ENCODE measurements at regions not wholly inside any gene's neighbourhood (a gene's known extent, or its start where the extent isn't known, plus 50 kb on each side); places are given as distances from the start of the nearest gene placed in this dataset.

GRCh38 chr14:49461529-49462401 lies 124.4 kb downstream of the RPS29 start:
- Mint-ChIP-seq H3K27ac (no peak overlapping the region), H3K4me1 (no peaks in the 10 kb centered on the region), H3K4me3 (no peak overlapping the region), H3K27me3 (peaks cover 0 to 4% of the 10 kb centered on the region in 2 donors), H3K36me3 (no peaks in the 10 kb centered on the region), H3K9me3 (no peaks in the 10 kb centered on the region)
- H3K27ac ChIP-seq (ENCODE audit: low read length), result no peak overlapping the region
- no peaks in the 10 kb centered on the region for H3K9me3 ChIP-seq
- H3K27me3 ChIP-seq (replicated peaks in 1 of 2; ENCODE audit: control insufficient read depth in 2 of 2, extremely low read depth in 1 of 2, insufficient read depth in 2 of 2, low read length in 1 of 2), result no peaks in the 10 kb centered on the region
- H3K4me1 ChIP-seq (ENCODE audit: control insufficient read depth in 1 of 2, extremely low read depth in 1 of 2, insufficient read depth in 2 of 2, low read length in 2 of 2), result no peaks in the 10 kb centered on the region
- no peak overlapping the region for H3K4me3 ChIP-seq (ENCODE audit: control insufficient read depth in 1 of 2, extremely low read depth in 1 of 2, low read length in 1 of 2)
- no CpG with 5 or more reads among the region's 2 CpGs for WGBS (ENCODE audit: insufficient coverage)
- ATAC-seq (replicated peaks in 1 of 4), result peak; percentile 74 to 87 (median 82)
- ChIA-PET CTCF (interaction anchor here (0.5 to 3.6 kb wide), 42 partner anchors 9 to 1398 kb away, joined by 3 to 28 read pairs (median 5); partner anchors contain the start of genes MGAT2 (in 1 of the 2), NEMF (in 1 of the 2), RPL36AL (in 1 of the 2) and RPS29 (in 1 of the 2)), POLR2A (interaction anchor here in 1 of 2 donors (0.9 kb wide), 1 partner anchor 620 kb away, joined by 3 read pairs; no protein-coding TSS in a partner anchor)
- H3K36me3 ChIP-seq (ENCODE audit: control insufficient read depth in 2 of 2, extremely low read depth in 1 of 2, insufficient read depth in 1 of 2, low read length in 1 of 2), result no peaks in the 10 kb centered on the region
- DNase-seq, result peak in 31 of 35 experiments; percentile 9 to 87 (median 43)

GRCh38 chr14:49460662-49461061 lies 125.5 kb downstream of the RPS29 start:
- ChIA-PET CTCF (interaction anchor here (0.6 to 3.6 kb wide), 16 partner anchors 16 to 1400 kb away, joined by 3 to 28 read pairs (median 6); partner anchors contain the start of gene RPS29 (in 1 of the 2)), POLR2A (interaction anchor here in 1 of 2 donors (0.6 kb wide), 1 partner anchor 852 kb away, joined by 3 read pairs; the partner anchor contains the start of genes DMAC2L and L2HGDH)
- H3K4me3 Mint-ChIP-seq, result no peak overlapping the region
- DNase-seq (no peak), ATAC-seq (replicated peaks in 1 of 4) (no peak)
- peaks cover 0 to 2% of the 10 kb centered on the region in 2 donors for H3K27me3 Mint-ChIP-seq
- H3K36me3 Mint-ChIP-seq, result no peaks in the 10 kb centered on the region
- H3K4me1 Mint-ChIP-seq, result no peaks in the 10 kb centered on the region
- no peaks in the 10 kb centered on the region for H3K36me3 ChIP-seq (ENCODE audit: control insufficient read depth in 2 of 2, extremely low read depth in 1 of 2, insufficient read depth in 1 of 2, low read length in 1 of 2)
- no peaks in the 10 kb centered on the region for H3K27me3 ChIP-seq (replicated peaks in 1 of 2; ENCODE audit: control insufficient read depth in 2 of 2, extremely low read depth in 1 of 2, insufficient read depth in 2 of 2, low read length in 1 of 2)
- H3K4me3 ChIP-seq (ENCODE audit: control insufficient read depth in 1 of 2, extremely low read depth in 1 of 2, low read length in 1 of 2), result no peak overlapping the region
- H3K4me1 ChIP-seq (ENCODE audit: control insufficient read depth in 1 of 2, extremely low read depth in 1 of 2, insufficient read depth in 2 of 2, low read length in 2 of 2), result no peaks in the 10 kb centered on the region
- no peak overlapping the region for H3K27ac Mint-ChIP-seq
- WGBS (ENCODE audit: insufficient coverage), result 83% methylated on average over 1 of the region's 2 CpGs
- no peaks in the 10 kb centered on the region for H3K9me3 ChIP-seq
- no peak overlapping the region for H3K27ac ChIP-seq (ENCODE audit: low read length)
- H3K9me3 Mint-ChIP-seq, result no peaks in the 10 kb centered on the region

GRCh38 chr14:49456589-49456988 lies 129.6 kb downstream of the RPS29 start:
- Mint-ChIP-seq H3K27me3 (peaks cover 7% of the 10 kb centered on the region in 2 donors), H3K27ac (no peak overlapping the region), H3K4me3 (no peak overlapping the region), H3K36me3 (no peaks in the 10 kb centered on the region), H3K4me1 (no peaks in the 10 kb centered on the region), H3K9me3 (no peaks in the 10 kb centered on the region)
- no peaks in the 10 kb centered on the region for H3K36me3 ChIP-seq (ENCODE audit: control insufficient read depth in 2 of 2, extremely low read depth in 1 of 2, insufficient read depth in 1 of 2, low read length in 1 of 2)
- H3K27ac ChIP-seq (ENCODE audit: low read length), result no peak overlapping the region
- no peaks in the 10 kb centered on the region for H3K4me1 ChIP-seq (ENCODE audit: control insufficient read depth in 1 of 2, extremely low read depth in 1 of 2, insufficient read depth in 2 of 2, low read length in 2 of 2)
- ChIA-PET POLR2A (no interaction called here), CTCF (interaction anchor here in 1 of 2 donors (0.7 kb wide), 1 partner anchor 30 kb away, joined by 3 read pairs; no protein-coding TSS in a partner anchor)
- H3K9me3 ChIP-seq, result no peaks in the 10 kb centered on the region
- H3K27me3 ChIP-seq (replicated peaks in 1 of 2; ENCODE audit: control insufficient read depth in 2 of 2, extremely low read depth in 1 of 2, insufficient read depth in 2 of 2, low read length in 1 of 2), result peaks cover 0 to 5% of the 10 kb centered on the region in 2 experiments
- no CpG with 5 or more reads among the region's 2 CpGs for WGBS (ENCODE audit: insufficient coverage)
- DNase-seq (no peak), ATAC-seq (replicated peaks in 1 of 4) (no peak)
- H3K4me3 ChIP-seq (ENCODE audit: control insufficient read depth in 1 of 2, extremely low read depth in 1 of 2, low read length in 1 of 2), result no peak overlapping the region

GRCh38 chr14:49451938-49452337 lies 134.2 kb downstream of the RPS29 start:
- no peak overlapping the region for H3K27ac Mint-ChIP-seq
- ChIA-PET POLR2A (no interaction called here), CTCF (interaction anchor here in 1 of 2 donors (1.0 kb wide), 1 partner anchor 10 kb away, joined by 4 read pairs; no protein-coding TSS in a partner anchor)
- H3K27me3 ChIP-seq (replicated peaks in 1 of 2; ENCODE audit: control insufficient read depth in 2 of 2, extremely low read depth in 1 of 2, insufficient read depth in 2 of 2, low read length in 1 of 2), result peaks cover 0 to 5% of the 10 kb centered on the region in 2 experiments
- H3K27ac ChIP-seq (ENCODE audit: low read length), result no peak overlapping the region
- H3K9me3 ChIP-seq, result no peaks in the 10 kb centered on the region
- 92% methylated on average over 9 of the region's 10 CpGs for WGBS (ENCODE audit: insufficient coverage)
- H3K4me1 Mint-ChIP-seq, result no peaks in the 10 kb centered on the region
- no peaks in the 10 kb centered on the region for H3K36me3 ChIP-seq (ENCODE audit: control insufficient read depth in 2 of 2, extremely low read depth in 1 of 2, insufficient read depth in 1 of 2, low read length in 1 of 2)
- DNase-seq (no peak), ATAC-seq (replicated peaks in 1 of 4) (no peak)
- H3K9me3 Mint-ChIP-seq, result peaks cover 5 to 7% (median 6%) of the 10 kb centered on the region in 3 donors
- no peak overlapping the region for H3K4me3 Mint-ChIP-seq
- H3K27me3 Mint-ChIP-seq, result peaks cover 9 to 16% of the 10 kb centered on the region in 2 donors
- no peak overlapping the region for H3K4me3 ChIP-seq (ENCODE audit: control insufficient read depth in 1 of 2, extremely low read depth in 1 of 2, low read length in 1 of 2)
- H3K4me1 ChIP-seq (ENCODE audit: control insufficient read depth in 1 of 2, extremely low read depth in 1 of 2, insufficient read depth in 2 of 2, low read length in 2 of 2), result no peaks in the 10 kb centered on the region
- peaks cover 4% of the 10 kb centered on the region for H3K36me3 Mint-ChIP-seq

GRCh38 chr14:49449749-49450148 lies 136.4 kb downstream of the RPS29 start:
- H3K27ac Mint-ChIP-seq, result no peak overlapping the region
- DNase-seq, result no peak

GRCh38 chr14:49447540-49448107 lies 138.6 kb downstream of the RPS29 start:
- DNase-seq (no peak), ATAC-seq (replicated peaks in 1 of 4) (no peak)
- POLR2A ChIA-PET, result interaction anchor here in 1 of 2 donors (0.6 kb wide), 1 partner anchor 11 kb away, joined by 6 read pairs; no protein-coding TSS in a partner anchor
- no peak overlapping the region for H3K4me3 ChIP-seq (ENCODE audit: control insufficient read depth in 1 of 2, extremely low read depth in 1 of 2, low read length in 1 of 2)
- WGBS (ENCODE audit: insufficient coverage), result no CpG with 5 or more reads among the region's 1 CpG
- Mint-ChIP-seq H3K9me3 (peaks cover 5 to 7% (median 6%) of the 10 kb centered on the region in 3 donors), H3K27me3 (peaks cover 6 to 9% of the 10 kb centered on the region in 2 donors), H3K36me3 (peaks cover 4% of the 10 kb centered on the region), H3K4me1 (no peaks in the 10 kb centered on the region), H3K4me3 (no peak overlapping the region), H3K27ac (no peak overlapping the region)
- no peak overlapping the region for H3K27ac ChIP-seq (ENCODE audit: low read length)
- H3K36me3 ChIP-seq (ENCODE audit: control insufficient read depth in 2 of 2, extremely low read depth in 1 of 2, insufficient read depth in 1 of 2, low read length in 1 of 2), result no peaks in the 10 kb centered on the region
- CTCF ChIA-PET, result interaction anchor here (0.6 to 1.1 kb wide), 3 partner anchors 14 to 295 kb away, joined by 3 to 5 read pairs (median 4); no protein-coding TSS in a partner anchor
- no peaks in the 10 kb centered on the region for H3K9me3 ChIP-seq
- peaks cover 0 to 5% of the 10 kb centered on the region in 2 experiments for H3K27me3 ChIP-seq (replicated peaks in 1 of 2; ENCODE audit: control insufficient read depth in 2 of 2, extremely low read depth in 1 of 2, insufficient read depth in 2 of 2, low read length in 1 of 2)
- H3K4me1 ChIP-seq (ENCODE audit: control insufficient read depth in 1 of 2, extremely low read depth in 1 of 2, insufficient read depth in 2 of 2, low read length in 2 of 2), result no peaks in the 10 kb centered on the region

More at GRCh38 chr14:49449749-49450148, 136.4 kb downstream of the RPS29 start:
- no peak overlapping the region for H3K4me3 ChIP-seq (ENCODE audit: control insufficient read depth in 1 of 2, extremely low read depth in 1 of 2, low read length in 1 of 2)
- no peak overlapping the region for H3K4me3 Mint-ChIP-seq
- peaks cover 5 to 7% (median 6%) of the 10 kb centered on the region in 3 donors for H3K9me3 Mint-ChIP-seq
- H3K36me3 ChIP-seq (ENCODE audit: control insufficient read depth in 2 of 2, extremely low read depth in 1 of 2, insufficient read depth in 1 of 2, low read length in 1 of 2), result no peaks in the 10 kb centered on the region
- no peak for ATAC-seq (replicated peaks in 1 of 4)
- CTCF ChIA-PET, result interaction anchor here in 1 of 2 donors (1.0 kb wide), 1 partner anchor 20 kb away, joined by 3 read pairs; no protein-coding TSS in a partner anchor
- peaks cover 4% of the 10 kb centered on the region for H3K36me3 Mint-ChIP-seq
- H3K9me3 ChIP-seq, result no peaks in the 10 kb centered on the region
- H3K4me1 ChIP-seq (ENCODE audit: control insufficient read depth in 1 of 2, extremely low read depth in 1 of 2, insufficient read depth in 2 of 2, low read length in 2 of 2), result no peaks in the 10 kb centered on the region
- no peaks in the 10 kb centered on the region for H3K4me1 Mint-ChIP-seq
- POLR2A ChIA-PET, result no interaction called here
- WGBS (ENCODE audit: insufficient coverage), result 63% methylated on average over 2 of the region's 2 CpGs
- no peak overlapping the region for H3K27ac ChIP-seq (ENCODE audit: low read length)
- peaks cover 11 to 16% of the 10 kb centered on the region in 2 donors for H3K27me3 Mint-ChIP-seq
- peaks cover 0 to 5% of the 10 kb centered on the region in 2 experiments for H3K27me3 ChIP-seq (replicated peaks in 1 of 2; ENCODE audit: control insufficient read depth in 2 of 2, extremely low read depth in 1 of 2, insufficient read depth in 2 of 2, low read length in 1 of 2)
